ENCODE measurements at regions not wholly inside any gene's neighbourhood (a gene's known extent, or its start where the extent isn't known, plus 50 kb on each side); places are given as distances from the start of the nearest gene placed in this dataset.
"Not testable (repeated sequence)": the region's sequence is repeated elsewhere in the genome, so short reads cannot be mapped to it uniquely, and the experiment has no call there.

DNA sequence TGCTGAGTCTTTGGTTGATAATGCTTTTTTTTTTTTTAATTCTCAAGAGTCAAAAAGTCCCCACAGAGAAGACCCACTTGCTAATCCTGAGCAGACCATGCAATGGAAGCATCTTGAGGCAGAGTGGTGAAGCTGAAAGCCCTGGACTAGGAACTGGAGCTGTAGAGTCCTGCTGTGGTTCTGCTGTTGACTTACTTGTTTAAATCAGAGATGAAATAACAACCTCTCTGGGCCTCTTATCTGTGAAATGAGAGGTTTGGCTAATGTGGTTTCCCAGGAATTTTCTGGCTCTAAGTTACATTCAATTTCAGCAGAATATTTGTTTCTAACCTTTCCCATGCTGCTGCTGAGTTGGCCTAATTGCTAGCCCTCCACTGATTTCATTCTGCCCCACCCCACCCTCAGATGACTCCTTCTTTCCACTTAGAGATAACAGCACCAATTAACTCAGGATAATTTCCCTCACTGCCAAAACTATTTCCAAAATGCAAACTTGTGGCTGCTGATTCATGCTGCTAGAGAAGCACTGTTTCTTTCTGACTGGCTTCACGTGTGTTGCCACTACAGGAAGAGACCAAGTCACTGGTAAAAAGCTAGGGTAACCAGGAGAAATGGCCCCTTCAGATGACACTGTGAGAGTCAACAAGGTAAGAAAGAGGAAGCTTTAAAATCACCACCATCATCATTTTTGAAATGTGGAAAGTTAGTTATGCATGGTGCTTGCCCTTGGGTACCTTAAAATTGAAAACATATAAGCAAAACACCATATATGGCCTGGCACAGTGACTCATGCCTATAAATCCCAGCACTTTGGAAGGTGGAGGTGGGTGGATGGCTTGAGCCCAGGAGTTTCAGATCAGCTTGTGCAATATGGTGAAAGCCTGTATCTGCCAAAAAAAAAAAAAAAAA, 326.4 kb downstream of the DCHS2 start:
- DNase-seq (ENCODE audit: low read depth): peak; percentile 89

DNA sequence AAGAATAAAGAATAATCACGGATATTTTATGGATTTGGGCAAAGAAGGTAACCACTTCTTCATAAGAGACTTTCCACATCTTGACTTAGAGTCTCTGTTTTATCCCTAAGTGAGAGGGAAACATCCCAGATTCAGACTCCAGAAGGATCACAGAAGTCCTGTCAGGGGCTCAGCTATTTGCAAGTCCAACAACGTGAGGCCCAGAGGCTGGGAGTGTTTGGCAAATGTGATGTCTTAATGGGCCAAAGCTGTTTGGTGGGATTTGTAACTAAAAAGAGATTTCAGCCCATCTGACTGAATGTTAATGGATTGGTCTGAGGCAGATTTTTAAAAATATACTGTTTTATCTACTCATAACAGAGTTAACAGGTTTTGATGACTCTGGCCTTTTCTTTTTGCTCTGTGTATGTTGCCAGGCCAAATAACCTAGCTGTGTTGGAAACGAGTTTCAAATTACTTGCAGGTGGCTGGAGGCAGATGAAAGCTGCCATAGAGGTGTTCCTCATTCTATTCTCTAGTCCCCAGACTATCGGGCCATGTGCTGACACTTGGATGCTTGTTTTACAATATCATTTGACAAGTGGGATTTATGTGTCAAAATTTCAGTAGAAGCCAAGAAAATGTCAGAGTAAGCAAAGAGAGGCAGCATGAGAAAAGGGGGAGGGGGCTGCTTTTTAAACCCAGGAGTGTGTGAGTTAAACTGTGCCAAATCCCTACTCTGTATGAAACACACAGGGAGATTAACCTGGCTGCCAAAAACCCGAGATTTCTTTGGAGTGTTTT, 330.9 kb downstream of the DCHS2 start:
- DNase-seq (ENCODE audit: low read depth): no peak

DNA sequence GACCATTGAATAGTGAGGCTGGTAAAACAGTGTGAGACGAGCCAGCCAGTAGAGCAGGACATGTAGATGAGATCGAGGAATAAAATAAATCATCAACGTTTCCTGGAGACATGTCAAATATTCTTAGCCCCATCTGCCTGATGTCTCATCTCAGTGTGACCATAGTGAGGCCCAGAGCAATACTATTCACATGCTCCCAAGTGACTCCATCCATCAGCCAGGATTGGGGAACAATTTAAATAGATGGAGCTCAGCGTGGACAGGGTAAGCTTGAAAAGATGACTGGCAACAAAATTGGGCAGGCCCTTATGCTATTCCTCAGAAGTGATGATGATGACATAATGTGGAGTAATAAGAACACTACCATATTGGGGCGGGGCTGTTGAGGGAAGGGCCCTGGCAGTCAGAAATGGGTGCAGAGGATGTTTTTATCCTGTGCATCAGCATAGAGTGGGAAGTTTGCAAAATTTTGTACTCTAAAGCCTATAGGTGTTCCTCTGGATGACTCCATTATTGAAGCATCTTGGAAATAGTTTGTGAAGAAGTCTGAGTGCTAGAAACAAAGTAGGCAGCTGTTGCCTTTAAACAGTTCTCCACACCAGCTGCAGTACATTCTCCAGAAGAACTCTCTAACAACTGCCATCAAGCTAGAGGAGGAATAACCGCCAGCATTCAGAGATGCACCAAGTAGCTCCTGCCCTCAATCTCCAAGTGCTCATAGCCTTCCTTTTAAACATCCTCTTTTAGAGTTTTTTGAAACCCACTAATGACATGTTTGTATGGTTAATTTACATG, 333.0 kb downstream of the DCHS2 start:
- DNase-seq (ENCODE audit: low read depth): no peak

GRCh38 chr4:154152546-154152945, 339.1 kb downstream of the DCHS2 start:
- DNase-seq (ENCODE audit: low read depth): no peak

GRCh38 chr4:154149236-154149635, 342.4 kb downstream of the DCHS2 start:
- DNase-seq (ENCODE audit: low read depth): not testable (repeated sequence)

GRCh38 chr4:154143720-154144119, 347.9 kb downstream of the DCHS2 start:
- DNase-seq (ENCODE audit: low read depth): no peak

DNA sequence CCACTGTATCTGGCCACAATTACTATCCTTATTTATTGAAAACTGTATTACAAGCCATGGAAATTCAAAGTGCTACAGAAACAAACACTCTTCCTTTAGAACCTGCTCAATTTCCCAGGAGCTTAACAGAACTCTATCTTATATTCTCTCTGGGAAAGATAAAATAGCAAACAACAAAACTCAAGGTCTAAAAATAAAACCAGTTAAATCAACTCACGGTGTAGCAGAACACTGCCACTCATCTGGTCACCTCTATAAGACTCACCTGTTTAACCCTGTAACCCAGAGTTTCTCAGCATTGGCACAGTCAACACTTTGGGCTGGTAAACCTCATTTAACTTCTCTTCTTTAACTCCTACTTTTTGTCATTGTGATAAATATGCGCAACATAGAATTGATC, 348.9 kb downstream of the DCHS2 start:
- no peak for DNase-seq (ENCODE audit: low read depth)

DNA sequence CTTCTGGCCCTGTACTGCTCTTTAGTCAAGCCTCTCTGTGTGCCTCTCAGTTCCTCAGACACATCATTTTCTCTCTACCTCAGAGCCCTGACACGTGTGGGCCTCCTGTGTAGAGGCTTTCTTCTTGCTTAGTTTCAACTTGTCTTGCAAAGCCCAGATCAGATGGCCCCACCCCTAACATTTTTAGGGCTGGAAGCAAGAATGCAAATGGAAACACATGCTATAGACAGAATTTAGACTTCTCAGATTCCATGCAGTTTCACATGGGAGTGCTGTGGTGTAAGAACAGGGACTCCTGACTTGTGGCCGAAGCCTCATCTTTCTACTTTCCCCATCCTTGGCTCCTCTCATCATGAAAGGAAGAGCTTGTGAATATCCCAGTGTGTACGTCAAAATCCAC, 350.7 kb downstream of the DCHS2 start:
- no peak for DNase-seq (ENCODE audit: low read depth)

GRCh38 chr4:154137320-154137905, 348.5 kb upstream of the SFRP2 start:
- no peak for DNase-seq (ENCODE audit: low read depth)

- no peak for DNase-seq (ENCODE audit: low read depth)
Measured at GRCh38 chr4:154135576-154135975, 346.7 kb upstream of the SFRP2 start.

GRCh38 chr4:154132406-154132805, 343.5 kb upstream of the SFRP2 start:
- no peak for DNase-seq (ENCODE audit: low read depth)

DNA sequence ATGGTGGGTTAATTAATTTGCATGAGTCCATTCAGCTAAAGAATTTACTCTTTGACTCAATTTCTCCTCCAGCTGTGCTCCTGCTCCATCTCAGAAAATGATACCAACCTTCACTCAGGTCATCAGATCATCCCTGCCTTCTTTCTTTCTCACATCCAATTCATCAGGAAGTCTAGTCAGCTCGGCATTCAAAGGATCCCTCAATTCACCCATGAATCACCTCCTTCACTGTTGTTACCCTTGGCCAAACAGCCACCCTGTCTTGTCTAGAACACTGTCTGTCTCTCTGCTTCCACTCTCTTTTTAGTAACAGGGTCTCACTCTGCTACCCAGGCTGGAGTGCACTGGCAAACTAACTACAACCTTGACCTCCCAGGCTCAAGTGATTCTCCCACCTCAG, 337.4 kb upstream of the SFRP2 start:
- DNase-seq (ENCODE audit: low read depth): no peak

DNA sequence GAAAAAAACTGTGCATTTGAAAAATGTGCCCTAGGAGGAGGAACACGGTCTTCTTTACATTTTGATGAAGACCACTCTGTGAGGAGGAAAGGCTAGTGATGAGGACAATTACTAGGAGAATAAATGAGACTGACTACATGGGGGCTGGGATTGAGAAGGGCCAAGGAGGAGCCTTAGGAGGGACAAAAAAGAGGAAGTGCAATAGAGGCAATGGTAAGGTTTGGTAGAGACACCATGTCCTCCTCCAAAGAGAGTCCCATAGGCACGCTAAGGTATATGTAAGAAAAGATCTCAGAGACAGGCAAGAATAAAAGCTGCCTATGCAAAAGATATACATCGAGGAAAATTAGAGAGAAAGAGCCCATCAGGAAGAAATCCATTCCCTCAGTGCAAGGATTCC, 336.5 kb upstream of the SFRP2 start:
- DNase-seq (ENCODE audit: low read depth): no peak

DNA sequence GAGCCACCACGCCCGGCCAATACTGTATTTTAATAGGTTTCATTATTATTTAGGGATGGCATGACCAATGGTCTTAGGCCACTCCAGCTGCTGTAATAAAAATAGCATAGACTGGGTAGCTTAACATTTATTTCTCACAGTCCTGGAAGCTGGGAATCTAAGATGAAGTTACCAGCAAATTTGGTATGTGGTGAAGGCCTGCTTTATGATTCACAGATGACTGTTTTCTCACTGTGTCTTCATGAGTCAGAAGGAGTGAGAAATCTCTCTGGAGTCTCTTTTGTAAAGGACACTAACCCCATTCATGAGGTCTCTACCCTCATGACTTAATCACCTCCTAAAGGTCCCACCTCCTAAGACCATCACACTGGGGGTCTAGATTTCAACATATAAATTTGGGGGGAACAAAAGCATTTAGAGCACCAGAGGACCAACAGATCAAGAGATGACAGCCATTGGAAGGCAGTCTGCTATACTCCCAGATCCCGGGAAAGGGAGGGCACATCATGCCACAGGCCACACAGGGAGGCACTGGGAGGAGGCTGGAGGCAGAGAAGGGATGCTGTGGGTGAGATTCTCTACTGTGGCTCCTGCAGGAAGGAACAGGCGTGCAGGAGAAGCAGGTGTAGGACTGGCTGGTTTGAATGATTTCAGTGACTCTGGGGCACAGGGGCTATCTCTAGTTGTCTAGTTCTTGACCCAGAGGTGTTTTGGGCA, 335.8 kb upstream of the SFRP2 start:
- DNase-seq (ENCODE audit: low read depth): peak; percentile 93

- DNase-seq (ENCODE audit: low read depth): no peak
Measured at GRCh38 chr4:154123897-154124296, 335.0 kb upstream of the SFRP2 start.

GRCh38 chr4:154120690-154121345, 331.9 kb upstream of the SFRP2 start:
- DNase-seq (ENCODE audit: low read depth): no peak

GRCh38 chr4:154120006-154120676, 331.3 kb upstream of the SFRP2 start:
- no peak for DNase-seq (ENCODE audit: low read depth)

- DNase-seq (ENCODE audit: low read depth): no peak
Measured at GRCh38 chr4:154119317-154119716, 330.4 kb upstream of the SFRP2 start.

DNA sequence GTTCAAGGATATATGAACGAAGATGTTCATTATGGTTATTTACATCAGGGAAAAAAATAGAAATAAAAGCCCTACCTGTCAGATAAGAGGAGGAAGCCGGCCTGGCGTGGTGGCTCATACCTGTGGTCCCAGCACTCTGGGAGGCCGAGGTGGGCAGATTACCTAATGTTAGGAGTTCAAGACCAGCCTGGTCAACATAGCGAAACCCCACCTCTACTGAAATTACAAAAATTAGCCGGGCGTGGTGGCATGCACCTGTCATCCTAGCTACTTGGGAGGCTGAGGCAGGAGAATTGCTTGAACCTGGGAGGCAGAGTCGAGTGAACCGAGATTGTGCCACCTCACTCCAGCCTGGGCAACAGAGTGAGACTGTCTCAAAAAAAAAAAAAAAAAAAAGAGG, 328.8 kb upstream of the SFRP2 start:
- DNase-seq (ENCODE audit: low read depth): not testable (repeated sequence)

DNA sequence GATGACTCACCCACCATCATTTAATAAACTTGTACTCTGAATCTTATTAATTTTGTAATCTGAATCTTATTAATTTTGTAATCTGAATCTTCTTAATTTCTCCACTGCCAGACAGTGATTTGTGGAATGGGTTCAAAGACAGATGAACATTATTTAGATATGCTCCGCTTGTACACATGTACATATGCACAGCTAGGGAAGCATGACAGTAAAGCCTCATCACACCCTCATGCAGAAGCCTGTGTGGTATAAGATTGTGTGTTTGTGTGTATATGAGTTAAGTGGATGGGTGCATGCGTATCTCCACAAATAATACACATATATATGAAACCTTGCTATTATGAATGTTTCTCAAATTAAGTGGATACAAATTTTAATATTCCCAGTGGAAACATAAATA, 318.5 kb upstream of the SFRP2 start:
- DNase-seq (ENCODE audit: low read depth): no peak

All from stromal cell of bone marrow (primary cell).